GM12872 (cell line): ENCODE measurements at regions not wholly inside any gene's neighbourhood (a gene's known extent, or its start where the extent isn't known, plus 50 kb on each side); places are given as distances from the start of the nearest gene placed in this dataset.

ENCODE experiments used
- CTCF ChIP-seq: IDR thresholded peaks from 3 replicates; pipeline ENCODE4 v1.5.1; 2011; ENCODE audit warnings: low read depth, mild to moderate bottlenecking, low read length, moderate library complexity; ENCODE audit not compliant: insufficient read depth

GRCh38 chr1:170273291-170274130, 127.8 kb downstream of the NTMT2 start:
- no peak for TF ChIP-seq CTCF

- no peak for TF ChIP-seq CTCF
Measured at GRCh38 chr1:170274131-170274501, 128.4 kb downstream of the NTMT2 start.

- no peak for TF ChIP-seq CTCF
Measured at GRCh38 chr1:170277985-170278384, 132.2 kb downstream of the NTMT2 start.

GRCh38 chr1:170284016-170284415, 138.3 kb downstream of the NTMT2 start:
- no peak for TF ChIP-seq CTCF

- no peak for TF ChIP-seq CTCF
Measured at GRCh38 chr1:170284512-170284911, 138.8 kb downstream of the NTMT2 start.

- no peak for TF ChIP-seq CTCF
Measured at GRCh38 chr1:170284951-170285350, 139.2 kb downstream of the NTMT2 start.

GRCh38 chr1:170288155-170288554, 142.4 kb downstream of the NTMT2 start:
- TF ChIP-seq CTCF = no peak

GRCh38 chr1:170290276-170290675, 144.5 kb downstream of the NTMT2 start:
- TF ChIP-seq CTCF = no peak
